NCI-H2196 treated with DMSO at 0.1 percent for 48 hours (cell line): ENCODE measurements at regions not wholly inside any gene's neighbourhood (a gene's known extent, or its start where the extent isn't known, plus 50 kb on each side); places are given as distances from the start of the nearest gene placed in this dataset.

ENCODE experiments used
- DNase-seq: peaks from one replicate; lab custom pipeline; 2025; ENCODE audit not compliant: unreplicated experiment; lab: John Stamatoyannopoulos, UW

GRCh38 chr2:139836769-139837168 lies 1056.6 kb upstream of the NXPH2 start:
- DNase-seq = no peak

- DNase-seq = no peak
Observed at GRCh38 chr2:139835101-139835500, 1054.9 kb upstream of the NXPH2 start.

GRCh38 chr2:139828011-139828410 lies 1047.8 kb upstream of the NXPH2 start:
- DNase-seq = no peak

GRCh38 chr2:139825726-139826125 lies 1045.5 kb upstream of the NXPH2 start:
- no peak for DNase-seq

GRCh38 chr2:139819273-139819796 lies 1039.1 kb upstream of the NXPH2 start:
- DNase-seq = no peak

- no peak for DNase-seq
Observed at GRCh38 chr2:139814458-139814857, 1034.3 kb upstream of the NXPH2 start.

DNA sequence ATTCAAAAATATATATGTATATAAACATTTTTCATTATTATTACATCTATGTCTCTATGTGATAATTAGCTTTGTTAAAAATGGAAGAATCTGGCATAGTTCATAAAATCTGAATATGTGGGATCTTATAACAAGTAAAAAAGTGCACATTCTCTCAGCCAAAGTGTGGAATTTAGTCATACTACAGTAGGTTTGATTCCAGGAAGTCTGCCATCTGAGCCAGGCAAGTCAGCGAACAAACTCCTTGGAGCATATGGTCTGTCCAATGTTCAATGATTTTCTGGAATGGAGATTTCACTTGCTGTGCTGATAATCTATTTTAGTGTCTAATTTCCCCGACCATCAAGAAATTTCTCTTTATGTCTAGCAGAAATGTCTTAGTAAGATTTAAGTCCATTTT lies 1033.2 kb upstream of the NXPH2 start:
- DNase-seq = no peak

DNA sequence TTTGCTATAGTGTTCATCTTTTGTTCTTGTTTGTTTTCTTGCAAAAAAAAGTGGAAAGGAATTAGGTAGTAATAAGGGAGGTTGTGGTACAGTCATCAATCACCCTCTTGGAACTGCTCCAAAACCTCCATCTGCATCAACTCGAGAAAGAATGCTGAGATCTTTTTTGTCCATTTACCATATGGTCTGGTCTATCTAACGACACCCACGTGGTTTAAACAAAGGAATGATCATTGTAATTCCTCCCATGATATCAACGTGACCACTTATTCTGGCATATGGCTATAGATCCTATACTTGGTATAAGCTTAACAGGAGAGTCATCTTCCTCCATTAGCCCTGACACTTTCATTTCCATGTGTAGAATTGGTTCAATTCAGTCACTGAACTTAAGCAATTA lies 1025.3 kb upstream of the NXPH2 start:
- DNase-seq = no peak

DNA sequence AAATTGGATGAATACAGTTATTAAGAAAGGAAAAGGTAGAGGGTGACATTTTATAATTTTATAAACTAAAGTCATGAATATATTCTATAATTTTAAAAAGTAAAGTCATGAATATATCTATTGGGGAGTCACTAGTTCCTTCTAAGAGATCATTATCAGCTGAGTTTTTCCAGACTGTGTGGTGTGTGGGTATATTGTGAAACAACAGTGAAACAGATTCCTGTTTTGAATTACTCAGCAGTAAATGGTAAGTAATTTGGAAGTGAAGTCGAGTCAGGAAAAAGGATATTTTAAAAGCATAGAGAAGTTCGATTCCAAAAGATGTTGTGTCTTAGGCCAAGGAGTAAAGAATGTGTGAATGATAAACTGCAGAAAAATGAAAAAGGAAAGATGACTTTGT lies 1018.2 kb upstream of the NXPH2 start:
- no peak for DNase-seq

DNA sequence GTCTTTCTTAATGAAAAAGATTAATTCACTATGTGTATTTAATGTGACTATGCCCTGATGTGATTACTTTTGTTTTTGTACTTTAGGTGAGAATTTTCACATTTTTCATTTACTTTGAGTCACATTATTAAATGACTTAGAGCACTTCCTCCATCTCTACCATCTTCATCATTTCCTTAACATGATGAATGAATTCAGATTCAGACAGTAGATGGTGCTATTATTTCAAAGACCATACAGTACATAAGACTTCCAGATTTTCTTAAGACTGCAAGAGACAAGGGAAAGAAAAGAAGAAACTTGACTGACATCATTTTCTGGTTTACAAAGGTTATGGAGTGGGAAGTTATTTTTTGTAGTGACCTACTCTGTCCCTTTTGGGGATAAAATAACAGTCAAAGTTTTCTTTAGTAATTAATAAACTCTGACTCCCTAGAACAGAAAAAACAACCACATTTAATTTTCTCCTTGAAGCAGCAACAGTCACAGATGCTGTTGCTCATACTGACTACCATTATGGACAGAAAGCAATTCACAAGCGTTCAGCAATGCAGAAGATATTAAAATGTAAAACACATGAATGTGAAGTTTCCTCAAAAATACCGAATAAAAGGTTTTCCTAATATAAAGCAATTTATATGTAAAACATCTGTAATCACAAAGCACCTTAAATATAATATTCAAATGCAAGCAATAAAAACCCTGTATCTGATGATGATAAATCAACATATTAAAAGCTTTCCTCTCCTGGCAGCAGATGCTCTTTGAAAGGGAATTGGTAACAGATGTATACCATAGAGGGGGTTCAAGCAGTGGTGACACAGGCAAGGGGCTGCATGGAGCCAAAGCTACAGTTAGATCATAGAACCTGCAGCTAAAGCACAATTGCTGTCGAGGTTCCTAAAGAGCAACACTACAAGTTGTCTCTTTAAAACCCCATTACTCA lies 1010.9 kb upstream of the NXPH2 start:
- no peak for DNase-seq

GRCh38 chr2:139790136-139790535 lies 1009.9 kb upstream of the NXPH2 start:
- no peak for DNase-seq

- no peak for DNase-seq
Observed at GRCh38 chr2:139778732-139779131, 998.5 kb upstream of the NXPH2 start.

- no peak for DNase-seq
Observed at GRCh38 chr2:139773720-139774277, 993.6 kb upstream of the NXPH2 start.

DNA sequence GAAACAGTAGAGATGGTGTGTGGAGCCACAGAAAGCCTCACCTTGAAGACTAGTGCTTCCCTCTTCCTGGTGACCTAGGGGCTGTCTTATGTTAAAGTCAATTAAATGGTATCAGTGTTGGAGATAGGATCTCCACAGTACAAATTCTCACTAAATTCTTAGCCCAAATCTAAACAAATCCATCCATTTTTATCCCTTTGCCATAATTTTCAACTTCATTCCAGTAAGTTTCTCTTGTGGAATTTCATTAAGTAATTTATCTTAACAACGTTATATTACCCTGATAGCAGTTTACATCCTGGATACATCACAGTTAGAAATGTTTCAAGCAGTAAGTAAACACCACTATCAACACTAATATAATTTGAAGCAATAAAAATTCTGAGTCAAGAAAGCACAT lies 989.4 kb upstream of the NXPH2 start:
- DNase-seq = no peak

DNA sequence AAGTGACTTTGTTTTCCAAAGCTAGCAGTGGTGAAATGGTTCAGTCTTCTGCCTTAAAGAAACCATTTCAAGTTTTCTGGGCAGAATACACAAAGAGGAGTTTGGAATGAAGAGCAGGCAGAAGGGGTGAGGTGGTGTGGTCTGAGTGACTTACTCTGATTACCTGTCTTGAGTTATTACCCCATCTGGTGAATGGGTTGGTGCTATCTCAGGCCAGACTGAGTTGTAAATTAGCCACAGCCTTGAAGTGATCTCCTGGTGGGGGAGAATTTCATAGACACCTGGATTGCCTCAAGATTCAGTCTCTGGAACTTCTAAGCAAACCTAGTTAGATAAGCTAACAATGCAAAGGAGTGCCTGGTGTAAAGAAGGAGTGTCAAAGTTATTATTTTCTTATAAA lies 983.5 kb upstream of the NXPH2 start:
- DNase-seq = no peak

DNA sequence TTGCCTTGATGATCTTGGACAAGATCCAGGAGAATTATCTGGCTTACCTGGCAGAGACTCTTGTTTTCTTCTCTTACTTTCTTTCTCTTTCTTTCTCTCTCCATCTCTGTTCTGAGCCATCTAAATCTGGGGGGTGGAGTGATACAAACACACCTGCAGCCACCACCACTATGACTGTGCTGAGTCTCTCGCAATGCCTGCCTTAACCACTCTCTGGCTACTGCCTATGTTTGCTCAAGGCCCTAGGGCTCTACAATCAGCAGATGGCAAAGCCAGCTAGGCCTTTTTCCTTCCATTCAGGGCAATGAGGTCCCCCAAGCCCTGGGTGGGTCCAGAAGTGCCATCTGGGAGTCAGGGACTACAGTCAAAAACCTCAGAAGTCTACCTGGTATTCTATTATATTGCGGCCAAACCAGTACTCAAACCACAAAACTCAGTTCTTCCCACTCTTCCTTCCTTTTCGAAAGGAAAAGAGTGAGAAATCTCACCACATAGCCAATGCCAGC lies 978.9 kb upstream of the NXPH2 start:
- DNase-seq = no peak

DNA sequence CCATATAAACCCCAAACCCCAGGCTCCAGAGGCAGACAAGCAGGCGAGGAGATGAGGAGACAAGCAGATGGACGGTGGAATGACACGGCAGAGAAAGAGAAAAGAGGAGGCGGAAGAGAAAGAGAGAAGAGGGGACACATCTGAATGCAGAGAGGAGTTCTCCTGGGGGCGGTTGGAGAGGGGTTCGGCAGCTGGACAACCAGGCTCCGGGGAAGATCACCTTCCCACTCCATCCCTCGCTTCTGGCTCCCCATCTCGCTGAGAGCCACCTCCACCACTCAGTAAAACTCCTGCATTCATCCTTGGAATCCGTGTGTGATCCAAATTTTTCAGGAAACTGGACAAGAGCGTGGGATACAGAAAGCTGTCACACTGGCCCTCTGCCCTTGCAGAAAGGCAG lies 966.7 kb upstream of the NXPH2 start:
- DNase-seq = no peak

GRCh38 chr2:139744273-139744672 lies 964.1 kb upstream of the NXPH2 start:
- no peak for DNase-seq

GRCh38 chr2:139742216-139743172 lies 962.3 kb upstream of the NXPH2 start:
- no peak for DNase-seq

DNA sequence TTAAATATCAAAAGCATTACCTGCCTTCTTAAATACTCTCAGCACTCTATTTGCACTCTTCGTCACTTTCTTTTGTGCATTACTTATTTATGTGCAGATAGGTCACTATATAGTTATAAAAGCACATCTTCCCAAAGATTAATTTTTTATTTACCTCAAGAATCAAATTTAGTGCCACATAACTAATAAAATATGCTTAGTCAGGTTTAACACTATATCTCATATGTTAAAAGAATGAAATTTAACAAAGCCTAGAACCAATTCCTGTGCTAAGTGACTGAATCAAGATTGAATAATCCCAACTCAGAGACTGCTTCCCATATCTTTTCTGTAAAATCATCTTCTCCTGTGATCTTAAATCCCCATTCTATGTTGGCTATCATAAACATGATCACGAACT lies 957.5 kb upstream of the NXPH2 start:
- no peak for DNase-seq

GRCh38 chr2:139730197-139730596 lies 950.0 kb upstream of the NXPH2 start:
- no peak for DNase-seq
